ENCODE measurements at regions not wholly inside any gene's neighbourhood (a gene's known extent, or its start where the extent isn't known, plus 50 kb on each side); places are given as distances from the start of the nearest gene placed in this dataset.

- no peak overlapping the region for H3K4me2 ChIP-seq
- no peaks in the 10 kb centered on the region for H3K36me3 ChIP-seq (ENCODE audit: low read depth)
- H3K9me3 ChIP-seq (ENCODE audit: insufficient read depth, low read depth) = no peaks in the 10 kb centered on the region
- no peak overlapping the region for H2AFZ ChIP-seq
- no peaks in the 10 kb centered on the region for H3K9me2 ChIP-seq (ENCODE audit: insufficient read depth)
- no peak for TF ChIP-seq CTCF (conservative IDR thresholded peaks at IDR 0.05)
- TF ChIP-seq EZH2 (IDR thresholded peaks at IDR 0.05; ENCODE audit: low read depth) = no peak
- BruUV-seq (replicated peaks) = no TSS peak
- ChIA-PET POLR2A (ENCODE audit: unreplicated experiment) (interaction anchor here (0.6 kb wide), 1 partner anchor 286 kb away, joined by 6 read pairs; no protein-coding TSS in a partner anchor), CTCF (interaction anchor here (0.7 kb wide), 1 partner anchor 455 kb away, joined by 4 read pairs; no protein-coding TSS in a partner anchor)
- no peak for DNase-seq
- no peaks in the 10 kb centered on the region for H3K79me2 ChIP-seq (ENCODE audit: low read depth)
- no peaks in the 10 kb centered on the region for H3K4me1 ChIP-seq (replicated peaks; ENCODE audit: insufficient read depth)
- H3F3A ChIP-seq (ENCODE audit: insufficient read depth, low read depth) = no peaks in the 10 kb centered on the region
- H3K4me3 ChIP-seq = no peak overlapping the region
- H4K20me1 ChIP-seq (ENCODE audit: insufficient read depth) = no peaks in the 10 kb centered on the region
- no peaks in the 10 kb centered on the region for H3K27me3 ChIP-seq (ENCODE audit: insufficient read depth, low read depth)
- no peak overlapping the region for H3K27ac ChIP-seq
- intact Hi-C loops (cut with micrococcal nuclease; ENCODE audit: unreplicated experiment) = no loop called here
Measured at GRCh38 chr1:221926441-221926840, 184.6 kb upstream of the DUSP10 start.

GRCh38 chr1:221925947-221926346 lies 184.1 kb upstream of the DUSP10 start:
- TF ChIP-seq CTCF (conservative IDR thresholded peaks at IDR 0.05) (no peak), EZH2 (IDR thresholded peaks at IDR 0.05; ENCODE audit: low read depth) (no peak)
- H3K36me3 ChIP-seq (ENCODE audit: low read depth) = no peaks in the 10 kb centered on the region
- H3K4me3 ChIP-seq = no peak overlapping the region
- H4K20me1 ChIP-seq (ENCODE audit: insufficient read depth) = no peaks in the 10 kb centered on the region
- no TSS peak for BruUV-seq (replicated peaks)
- ChIA-PET POLR2A (ENCODE audit: unreplicated experiment) (interaction anchor here (0.6 kb wide), 1 partner anchor 285 kb away, joined by 6 read pairs; no protein-coding TSS in a partner anchor), CTCF (interaction anchor here (0.7 kb wide), 1 partner anchor 454 kb away, joined by 4 read pairs; no protein-coding TSS in a partner anchor)
- no peaks in the 10 kb centered on the region for H3K9me3 ChIP-seq (ENCODE audit: insufficient read depth, low read depth)
- no peak overlapping the region for H3K4me2 ChIP-seq
- intact Hi-C loops (cut with micrococcal nuclease; ENCODE audit: unreplicated experiment) = no loop called here
- no peaks in the 10 kb centered on the region for H3K27me3 ChIP-seq (ENCODE audit: insufficient read depth, low read depth)
- no peak overlapping the region for H3K27ac ChIP-seq
- no peaks in the 10 kb centered on the region for H3K79me2 ChIP-seq (ENCODE audit: low read depth)
- H2AFZ ChIP-seq = no peak overlapping the region
- no peaks in the 10 kb centered on the region for H3K4me1 ChIP-seq (replicated peaks; ENCODE audit: insufficient read depth)
- H3K9me2 ChIP-seq (ENCODE audit: insufficient read depth) = no peaks in the 10 kb centered on the region
- no peak for DNase-seq
- H3F3A ChIP-seq (ENCODE audit: insufficient read depth, low read depth) = no peaks in the 10 kb centered on the region

- Histone ChIP-seq H3K27me3 (ENCODE audit: insufficient read depth, low read depth) (no peaks in the 10 kb centered on the region), H3K79me2 (ENCODE audit: low read depth) (no peaks in the 10 kb centered on the region), H4K20me1 (ENCODE audit: insufficient read depth) (no peaks in the 10 kb centered on the region), H2AFZ (no peak overlapping the region), H3K4me1 (replicated peaks; ENCODE audit: insufficient read depth) (no peaks in the 10 kb centered on the region), H3K27ac (no peak overlapping the region), H3K36me3 (ENCODE audit: low read depth) (no peaks in the 10 kb centered on the region), H3F3A (ENCODE audit: insufficient read depth, low read depth) (no peaks in the 10 kb centered on the region), H3K9me2 (ENCODE audit: insufficient read depth) (no peaks in the 10 kb centered on the region), H3K4me3 (no peak overlapping the region), H3K4me2 (no peak overlapping the region), H3K9me3 (ENCODE audit: insufficient read depth, low read depth) (no peaks in the 10 kb centered on the region)
- no peak for DNase-seq
- ChIA-PET CTCF (no interaction called here), POLR2A (ENCODE audit: unreplicated experiment) (no interaction called here)
- TF ChIP-seq CTCF (conservative IDR thresholded peaks at IDR 0.05) (no peak), EZH2 (IDR thresholded peaks at IDR 0.05; ENCODE audit: low read depth) (no peak)
- intact Hi-C loops (cut with micrococcal nuclease; ENCODE audit: unreplicated experiment) = no loop called here
- no TSS peak for BruUV-seq (replicated peaks)
Measured at GRCh38 chr1:221923929-221924598, 182.2 kb upstream of the DUSP10 start.

Measured in PC-9 (cell line).